Activated T-helper 2 cell treated with anti-CD3 and anti-CD28 coated beads, Interferon-gamma antibody, Interleukin-2, Interleukin-4, amounts not matched to agents 10 μg/mL and 5 μg/mL and 100 μg/mL, durations not matched to agents 14 hours and 24 hours and 36 hours (primary cell): ENCODE measurements at regions not wholly inside any gene's neighbourhood (a gene's known extent, or its start where the extent isn't known, plus 50 kb on each side); places are given as distances from the start of the nearest gene placed in this dataset.
"Not testable (repeated sequence)": the region's sequence is repeated elsewhere in the genome, so short reads cannot be mapped to it uniquely, and the experiment has no call there.

Experiments used
- DNase-seq: peaks from one replicate; pipeline ENCODE4 v3.0.0; 2021; ENCODE audit warnings: low spot score
- H3K27ac Mint-ChIP-seq: one replicate; pipeline ENCODE4 v1.8.0; 2021; ENCODE audit warnings: mixed read lengths
- H3K27me3 Mint-ChIP-seq: one replicate; pipeline ENCODE4 v1.8.0; 2021; ENCODE audit warnings: low read depth, mixed read lengths
- H3K36me3 Mint-ChIP-seq: one replicate; pipeline ENCODE4 v1.8.0; 2021; ENCODE audit warnings: low read depth, mixed read lengths
- H3K4me1 Mint-ChIP-seq: one replicate; pipeline ENCODE4 v1.8.0; 2021; ENCODE audit warnings: low read depth, mixed read lengths
- H3K4me3 Mint-ChIP-seq: one replicate; pipeline ENCODE4 v1.8.0; 2021; ENCODE audit warnings: low read depth, mild to moderate bottlenecking, moderate library complexity, mixed read lengths
- H3K9me3 Mint-ChIP-seq: one replicate; pipeline ENCODE4 v1.8.0; 2021; ENCODE audit warnings: mixed read lengths
- intact Hi-C: fragments of 100-400 bp; cut with micrococcal nuclease; formaldehyde crosslinking; loops from one replicate; pipeline ENCODE4 v1.15.1; 2023

DNA sequence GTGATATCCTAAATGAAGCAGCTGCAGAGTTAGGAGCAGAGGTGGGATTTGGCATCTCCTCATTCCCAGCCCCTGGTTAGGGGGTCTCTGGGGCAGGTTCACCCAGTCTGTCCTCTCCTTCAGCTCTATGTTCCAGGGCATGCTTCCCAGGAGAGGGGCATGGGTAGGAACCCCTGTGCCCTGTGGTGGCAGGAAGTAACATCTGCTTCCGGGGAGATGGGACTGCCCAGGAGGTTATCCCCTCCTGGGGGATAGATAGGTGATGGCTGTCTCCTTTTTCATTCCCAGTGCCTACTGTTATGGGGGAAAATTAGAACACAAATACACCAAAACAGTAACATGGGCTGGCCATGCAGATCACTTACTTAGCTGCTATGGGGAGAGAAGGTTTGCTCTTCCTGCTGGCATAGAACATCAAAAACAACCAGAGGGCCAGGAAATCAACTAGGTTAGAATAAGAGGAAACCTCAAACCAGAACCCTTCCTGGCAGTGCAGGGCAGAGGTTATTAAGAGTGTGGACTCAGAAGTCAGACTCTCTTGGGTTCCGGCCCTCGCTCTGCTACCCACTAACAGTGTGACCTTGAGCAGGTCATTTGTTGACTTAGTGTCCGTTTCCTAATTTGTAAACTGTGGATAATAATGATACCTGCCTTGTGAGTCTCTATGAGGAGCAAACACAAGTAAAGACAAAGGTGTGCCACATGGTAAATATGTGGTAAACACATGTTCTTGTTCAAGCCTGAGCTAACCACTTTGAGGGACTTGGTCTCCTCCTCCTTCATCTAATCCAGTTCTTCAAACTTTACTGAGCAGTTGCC is 157.8 kb upstream of the JUN start:
- Mint-ChIP-seq H3K4me3 (no peak overlapping the region), H3K4me1 (peaks cover 52% of the 10 kb centered on the region), H3K36me3 (no peaks in the 10 kb centered on the region), H3K27ac (peak overlapping the region; percentile 77), H3K9me3 (peaks cover 16% of the 10 kb centered on the region), H3K27me3 (no peaks in the 10 kb centered on the region)
- DNase-seq = peak; percentile 38
- intact Hi-C loops = no loop called here

DNA sequence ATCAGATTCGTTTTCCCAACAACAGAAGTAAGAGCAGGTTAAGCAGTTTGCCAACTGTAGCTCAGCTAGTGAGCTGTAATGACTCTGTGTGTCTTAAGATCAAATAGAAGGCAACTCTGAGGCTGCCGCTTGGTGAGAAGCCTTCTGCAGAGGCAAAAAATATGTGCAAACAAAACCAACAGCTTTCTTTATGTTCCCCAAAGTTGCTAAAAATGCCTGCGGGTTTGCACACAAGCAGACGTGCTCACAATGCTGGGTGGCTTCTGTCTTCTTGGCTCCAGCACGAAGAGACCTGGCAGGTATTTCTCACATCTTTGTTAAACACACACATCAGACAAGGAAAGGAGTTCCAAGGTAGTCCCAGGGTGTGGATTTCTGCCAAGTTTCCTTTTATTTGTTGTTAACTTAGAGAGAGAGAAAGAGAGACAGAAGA is 158.9 kb upstream of the JUN start:
- intact Hi-C loops = no loop called here
- H3K27ac Mint-ChIP-seq = peak overlapping the region; percentile 23
- H3K4me3 Mint-ChIP-seq = no peak overlapping the region
- peaks cover 52% of the 10 kb centered on the region for H3K4me1 Mint-ChIP-seq
- H3K27me3 Mint-ChIP-seq = no peaks in the 10 kb centered on the region
- H3K9me3 Mint-ChIP-seq = peaks cover 24% of the 10 kb centered on the region
- DNase-seq = no peak
- peaks cover 4% of the 10 kb centered on the region for H3K36me3 Mint-ChIP-seq

DNA sequence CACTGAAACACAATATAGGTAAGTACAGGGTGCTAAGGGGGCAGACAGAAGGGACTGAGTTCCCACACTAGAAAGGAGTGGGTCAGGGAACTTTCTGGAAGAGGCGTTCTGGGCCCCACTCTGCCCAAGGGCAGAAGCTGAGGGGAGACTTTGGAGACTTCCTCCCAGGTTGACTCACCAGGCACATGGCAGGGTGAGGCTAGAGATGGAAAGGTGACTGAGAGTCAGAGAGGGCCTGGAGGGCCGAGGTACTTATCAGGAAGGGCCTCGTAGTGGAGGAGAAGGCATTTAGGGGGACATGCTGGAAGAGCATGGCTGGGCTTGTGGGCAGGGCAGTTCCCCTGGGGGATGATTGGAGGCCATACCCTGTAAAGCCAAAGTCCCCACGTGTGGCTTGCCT is 159.9 kb upstream of the JUN start:
- DNase-seq = no peak
- Mint-ChIP-seq H3K27ac (no peak overlapping the region), H3K27me3 (no peaks in the 10 kb centered on the region), H3K36me3 (peaks cover 4% of the 10 kb centered on the region), H3K9me3 (peaks cover 24% of the 10 kb centered on the region), H3K4me1 (peaks cover 60% of the 10 kb centered on the region), H3K4me3 (no peak overlapping the region)
- intact Hi-C loops = no loop called here

DNA sequence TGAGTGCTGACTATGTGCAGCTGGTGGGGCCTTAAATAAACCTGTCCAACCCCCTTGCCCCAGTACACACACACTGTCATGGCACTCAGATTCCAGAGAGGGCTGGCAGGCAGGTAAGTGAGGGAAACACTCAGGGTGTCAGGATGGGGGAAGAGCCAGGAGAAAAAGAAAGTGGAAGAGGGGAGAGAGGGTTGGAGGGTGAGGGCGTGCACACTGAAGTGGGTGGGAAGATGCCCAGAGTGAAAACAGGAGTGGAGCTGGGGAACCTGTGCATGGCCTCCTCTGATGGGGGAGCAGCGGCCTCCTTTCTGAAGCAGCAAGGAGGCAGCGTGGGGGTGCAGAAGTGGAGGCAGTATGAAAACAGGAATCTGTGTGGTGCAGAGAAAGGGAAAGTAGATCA is 160.6 kb upstream of the JUN start:
- peaks cover 24% of the 10 kb centered on the region for H3K9me3 Mint-ChIP-seq
- H3K27me3 Mint-ChIP-seq = no peaks in the 10 kb centered on the region
- DNase-seq = no peak
- peaks cover 66% of the 10 kb centered on the region for H3K4me1 Mint-ChIP-seq
- H3K36me3 Mint-ChIP-seq = peaks cover 4% of the 10 kb centered on the region
- intact Hi-C loops = no loop called here
- H3K27ac Mint-ChIP-seq = no peak overlapping the region
- no peak overlapping the region for H3K4me3 Mint-ChIP-seq

DNA sequence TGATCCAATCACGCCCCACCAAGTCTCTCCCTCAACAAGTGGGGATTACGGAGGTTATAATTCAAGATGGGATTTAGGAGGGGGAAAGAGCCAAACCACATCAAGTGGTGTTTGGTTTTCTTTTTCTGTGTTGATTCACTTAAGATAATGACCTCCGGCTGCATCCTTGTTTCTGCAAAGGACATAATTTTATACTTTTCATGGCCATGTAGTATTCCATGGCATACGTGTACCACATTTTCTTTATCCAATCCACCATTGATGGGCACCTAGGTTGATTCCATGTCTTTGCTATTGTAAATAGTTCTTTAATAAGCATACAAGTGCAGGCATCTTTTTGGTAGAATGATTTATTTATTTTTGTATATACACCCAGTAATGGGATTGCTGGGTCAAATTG is 162.5 kb upstream of the JUN start:
- Mint-ChIP-seq H3K27me3 (no peaks in the 10 kb centered on the region), H3K4me1 (peaks cover 59% of the 10 kb centered on the region), H3K9me3 (peaks cover 24% of the 10 kb centered on the region), H3K4me3 (no peak overlapping the region), H3K36me3 (peaks cover 4% of the 10 kb centered on the region), H3K27ac (no peak overlapping the region)
- intact Hi-C loops = no loop called here
- no peak for DNase-seq

DNA sequence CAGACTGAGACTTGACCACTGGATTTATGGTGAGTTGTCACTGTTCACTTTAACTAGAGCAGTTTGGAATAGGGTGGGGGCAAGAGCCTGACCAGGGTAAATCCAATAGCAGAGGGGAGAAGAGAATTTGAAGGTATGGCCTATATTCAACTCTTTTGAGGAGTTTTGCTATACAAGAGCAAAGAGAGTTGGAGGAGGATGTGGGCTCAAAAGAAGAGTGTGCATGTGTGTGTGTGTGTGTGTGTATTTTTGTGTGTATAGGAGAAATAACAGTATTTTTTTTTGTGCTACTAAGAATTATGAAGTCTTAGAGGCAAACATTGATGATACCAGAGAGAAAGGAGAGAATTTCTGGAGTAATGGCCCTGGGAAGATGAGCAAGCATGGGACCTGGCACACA is 164.8 kb upstream of the JUN start:
- Mint-ChIP-seq H3K27ac (no peak overlapping the region), H3K4me3 (no peak overlapping the region), H3K4me1 (peaks cover 36% of the 10 kb centered on the region), H3K27me3 (no peaks in the 10 kb centered on the region), H3K36me3 (peaks cover 4% of the 10 kb centered on the region), H3K9me3 (peaks cover 24% of the 10 kb centered on the region)
- no peak for DNase-seq
- intact Hi-C loops = no loop called here

DNA sequence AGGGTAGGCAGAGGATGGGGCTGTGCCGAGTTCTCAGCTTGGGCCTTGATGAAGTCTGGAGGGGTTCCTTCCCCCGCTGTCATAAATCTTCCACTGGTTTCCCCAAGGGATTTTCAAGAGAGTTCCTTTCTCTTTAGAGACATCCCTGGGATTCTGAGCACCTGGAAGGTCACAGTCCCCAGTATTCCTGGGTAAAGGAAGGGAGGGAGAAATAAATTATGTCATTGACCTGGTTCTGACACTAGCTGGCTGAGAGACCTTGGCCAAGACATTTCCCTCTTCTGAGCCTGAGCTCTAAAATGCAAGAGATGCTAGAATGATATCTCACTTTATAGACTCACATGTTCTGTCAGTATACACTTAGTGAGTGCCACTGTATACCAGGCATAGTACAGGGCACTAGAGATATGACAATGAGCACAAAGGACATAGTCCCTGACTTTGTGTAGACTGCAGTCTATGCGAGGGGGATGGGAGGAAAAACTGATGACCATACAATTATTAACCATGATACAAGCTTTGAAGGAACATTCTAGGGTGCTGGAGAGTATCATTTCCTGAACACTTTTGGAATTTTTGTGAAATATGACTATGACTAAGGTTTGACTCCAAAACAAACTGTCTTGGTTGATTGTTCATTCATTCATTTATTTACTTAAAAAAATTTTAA is 165.8 kb upstream of the JUN start:
- H3K4me1 Mint-ChIP-seq = peaks cover 26% of the 10 kb centered on the region
- H3K27me3 Mint-ChIP-seq = no peaks in the 10 kb centered on the region
- DNase-seq = no peak
- H3K27ac Mint-ChIP-seq = no peak overlapping the region
- H3K36me3 Mint-ChIP-seq = peaks cover 4% of the 10 kb centered on the region
- intact Hi-C loops = no loop called here
- H3K4me3 Mint-ChIP-seq = no peak overlapping the region
- peaks cover 23% of the 10 kb centered on the region for H3K9me3 Mint-ChIP-seq

DNA sequence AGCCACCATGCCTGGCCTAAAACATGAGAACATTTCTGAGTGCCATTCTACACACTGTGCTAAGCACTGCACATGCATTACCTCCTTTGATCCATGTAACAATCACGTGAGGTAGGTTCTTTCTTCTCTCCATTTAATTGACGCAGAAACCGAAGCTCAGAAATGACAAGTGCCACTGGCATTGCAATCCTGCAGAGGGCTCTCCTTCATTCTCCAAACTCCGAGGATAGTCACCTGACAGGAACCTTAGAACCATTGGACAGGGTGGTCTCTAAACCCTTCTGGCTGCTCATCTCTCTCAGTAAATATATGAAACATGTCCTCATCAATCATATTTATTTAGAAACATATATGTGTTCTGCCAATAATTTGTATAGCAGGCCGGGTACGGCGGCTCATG is 167.1 kb upstream of the JUN start:
- H3K4me3 Mint-ChIP-seq = no peak overlapping the region
- peaks cover 15% of the 10 kb centered on the region for H3K9me3 Mint-ChIP-seq
- peaks cover 4% of the 10 kb centered on the region for H3K36me3 Mint-ChIP-seq
- no peak for DNase-seq
- H3K4me1 Mint-ChIP-seq = peaks cover 20% of the 10 kb centered on the region
- no peaks in the 10 kb centered on the region for H3K27me3 Mint-ChIP-seq
- intact Hi-C loops = no loop called here
- no peak overlapping the region for H3K27ac Mint-ChIP-seq

DNA sequence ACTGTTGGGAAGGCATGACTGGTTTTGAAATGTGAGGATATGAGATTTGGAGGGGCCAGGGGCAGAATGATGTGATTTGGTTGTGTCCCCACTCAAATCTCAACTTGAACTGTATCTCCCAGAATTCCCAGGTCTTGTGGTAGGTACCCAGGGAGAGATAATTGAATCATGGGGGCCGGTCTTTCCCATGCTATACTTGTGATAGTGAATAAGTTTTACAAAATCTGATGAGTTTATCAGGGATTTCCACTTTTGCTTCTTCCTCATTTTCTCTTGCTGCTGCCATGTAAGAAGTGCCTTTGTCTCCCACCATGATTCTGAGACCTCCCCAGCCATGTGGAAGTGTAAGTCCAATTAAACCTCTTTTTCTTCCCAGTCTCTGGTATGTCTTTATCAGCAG is 170.1 kb upstream of the JUN start:
- H3K27me3 Mint-ChIP-seq, intact Hi-C loops, H3K27ac Mint-ChIP-seq, H3K4me3 Mint-ChIP-seq, H3K4me1 Mint-ChIP-seq, H3K9me3 Mint-ChIP-seq, H3K36me3 Mint-ChIP-seq, DNase-seq: not testable (repeated sequence)

DNA sequence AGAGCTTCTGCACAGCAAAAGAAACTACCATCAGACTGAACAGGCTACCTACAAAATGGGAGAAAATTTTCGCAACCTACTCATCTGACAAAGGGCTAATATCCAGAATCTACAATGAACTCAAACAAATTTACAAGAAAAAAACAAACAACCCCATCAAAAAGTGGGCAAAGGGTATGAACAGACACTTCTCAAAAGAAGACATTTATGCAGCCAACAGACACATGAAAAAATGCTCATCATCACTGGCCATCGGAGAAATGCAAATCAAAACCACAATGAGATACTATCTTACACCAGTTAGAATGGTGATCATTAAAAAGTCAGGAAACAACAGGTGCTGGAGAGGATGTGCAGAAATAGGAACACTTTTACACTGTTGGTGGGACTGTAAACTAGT is 179.4 kb upstream of the JUN start:
- H3K4me3 Mint-ChIP-seq, H3K27me3 Mint-ChIP-seq, H3K36me3 Mint-ChIP-seq, DNase-seq, H3K27ac Mint-ChIP-seq, intact Hi-C loops: not testable (repeated sequence)
- Mint-ChIP-seq H3K4me1 (peaks cover 22% of the 10 kb centered on the region), H3K9me3 (peaks cover 10% of the 10 kb centered on the region)

DNA sequence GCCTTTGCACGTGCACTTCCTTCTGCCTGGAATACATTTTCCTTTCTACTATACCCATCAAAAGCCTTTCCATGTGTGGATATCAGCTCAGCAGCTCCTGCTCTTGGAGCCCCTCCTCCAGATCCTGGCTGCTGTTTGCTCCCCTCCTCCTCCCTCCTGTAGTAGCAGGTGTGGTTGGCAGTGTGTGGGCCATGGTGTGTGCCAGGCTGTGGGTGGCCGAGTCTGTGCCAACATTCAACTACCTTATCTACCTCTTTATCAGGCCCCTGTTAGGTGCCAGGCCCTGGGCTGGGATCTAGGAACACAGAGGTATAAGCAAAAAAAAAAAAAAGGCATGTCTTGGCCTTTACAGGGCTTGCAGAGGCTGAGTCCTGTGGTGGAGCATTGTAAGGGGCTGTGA is 180.6 kb upstream of the JUN start:
- Mint-ChIP-seq H3K4me3 (no peak overlapping the region), H3K36me3 (peaks cover 9% of the 10 kb centered on the region), H3K27me3 (no peaks in the 10 kb centered on the region), H3K9me3 (peaks cover 10% of the 10 kb centered on the region), H3K4me1 (peaks cover 34% of the 10 kb centered on the region), H3K27ac (no peak overlapping the region)
- intact Hi-C loops = no loop called here
- DNase-seq = no peak

DNA sequence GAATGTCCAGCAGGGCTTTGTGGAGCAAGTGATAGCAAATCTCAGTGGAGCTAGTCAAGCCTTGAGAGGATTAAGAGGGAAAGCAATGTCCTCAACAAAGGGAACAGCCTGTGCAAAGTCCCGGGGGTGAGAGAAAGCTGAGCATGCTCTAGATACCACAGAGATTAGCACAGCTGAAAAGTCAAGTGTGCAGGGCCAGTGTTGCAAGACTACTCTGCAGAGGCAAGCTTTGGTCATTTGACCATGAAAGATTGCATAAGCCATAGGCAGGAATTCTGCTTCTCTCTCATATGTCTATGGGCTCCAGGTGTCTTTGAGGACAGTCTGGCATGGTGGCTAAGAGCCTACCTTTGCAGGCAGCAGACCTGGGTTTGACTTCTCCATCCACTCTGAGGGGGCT is 181.0 kb upstream of the JUN start:
- DNase-seq = no peak
- Mint-ChIP-seq H3K36me3 (peaks cover 9% of the 10 kb centered on the region), H3K4me3 (no peak overlapping the region), H3K27ac (no peak overlapping the region), H3K4me1 (peaks cover 34% of the 10 kb centered on the region), H3K9me3 (peaks cover 10% of the 10 kb centered on the region), H3K27me3 (no peaks in the 10 kb centered on the region)
- intact Hi-C loops = loop anchor here (5.0 kb wide), 1 partner anchor 63 kb away; no protein-coding TSS in a partner anchor

DNA sequence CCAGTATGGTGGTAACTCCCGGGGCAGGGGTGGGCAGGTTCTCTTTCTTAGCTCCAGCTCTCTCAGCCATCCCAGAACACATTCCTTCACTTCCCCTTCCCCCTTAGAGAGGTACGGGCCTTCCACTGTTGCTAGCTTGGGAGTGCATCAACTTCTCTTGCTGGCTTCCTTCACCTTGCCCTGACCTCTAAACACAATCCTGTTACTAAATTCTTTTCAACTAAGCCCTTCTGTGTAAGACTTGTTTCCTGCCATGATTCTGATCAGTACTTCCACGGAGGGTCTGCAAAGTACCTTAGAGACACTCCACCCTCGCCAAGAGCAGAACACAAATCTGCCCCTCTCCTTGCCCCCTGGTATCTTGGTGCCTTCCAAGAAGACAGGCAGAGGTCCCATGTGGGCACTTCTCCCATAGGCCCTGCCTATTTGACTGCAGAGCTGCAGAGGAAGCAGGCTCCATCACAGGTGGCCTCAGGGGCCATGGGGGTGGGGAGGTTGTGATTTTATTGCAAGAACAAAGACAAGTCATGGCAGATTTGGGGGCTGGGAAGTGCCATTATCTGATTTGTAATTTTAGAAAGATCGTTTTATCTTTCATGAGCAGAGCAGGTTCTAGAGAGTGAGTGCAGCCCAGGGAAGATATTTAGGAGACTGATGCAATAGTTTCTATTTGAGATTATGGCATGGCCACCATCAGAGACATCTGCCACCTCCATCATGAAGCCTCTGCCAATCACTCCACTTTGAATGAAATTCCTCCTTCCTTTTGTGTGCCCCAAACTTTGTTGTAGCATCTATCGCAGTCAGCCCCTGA is 182.5 kb upstream of the JUN start:
- H3K9me3 Mint-ChIP-seq = peaks cover 2% of the 10 kb centered on the region
- no peak for DNase-seq
- no peaks in the 10 kb centered on the region for H3K27me3 Mint-ChIP-seq
- no peak overlapping the region for H3K4me3 Mint-ChIP-seq
- H3K36me3 Mint-ChIP-seq = peaks cover 3% of the 10 kb centered on the region
- intact Hi-C loops = loop anchor here (5.0 kb wide), 1 partner anchor 64 kb away; no protein-coding TSS in a partner anchor
- H3K4me1 Mint-ChIP-seq = peaks cover 34% of the 10 kb centered on the region
- no peak overlapping the region for H3K27ac Mint-ChIP-seq
